Liver (tissue), 8 donors: ENCODE measurements at regions not wholly inside any gene's neighbourhood (a gene's known extent, or its start where the extent isn't known, plus 50 kb on each side); places are given as distances from the start of the nearest gene placed in this dataset.

Experiments used
- DNase-seq: peaks from one replicate; pipeline ENCODE4 v3.0.0-alpha.2; 2017; ENCODE audit warnings: low spot score
- H3K27ac ChIP-seq, 2 donors: one replicate each; pipeline ENCODE4 v1.7.0; 2013; ENCODE audit warnings: inconsistent platforms in 2 of 2, low read length in 2 of 2, control low read depth in 1 of 2, low read depth in 1 of 2, mild to moderate bottlenecking in 1 of 2
- H3K27me3 ChIP-seq, 4 donors: one replicate each; pipeline versions ENCODE4 v1.6.1 to v1.7.0; 2013; ENCODE audit warnings: low read length in 3 of 4, inconsistent platforms in 1 of 4, mild to moderate bottlenecking in 1 of 4, moderate library complexity in 1 of 4; ENCODE audit not compliant: control insufficient read depth in 4 of 4, insufficient read depth in 4 of 4
- H3K36me3 ChIP-seq, 4 donors: one replicate each; pipeline versions ENCODE4 v1.6.1 to v1.7.0; 2013; ENCODE audit warnings: low read length in 3 of 4, mild to moderate bottlenecking in 3 of 4, low read depth in 1 of 4, moderate library complexity in 1 of 4; ENCODE audit not compliant: control insufficient read depth in 4 of 4, insufficient read depth in 3 of 4
- H3K4me1 ChIP-seq, 4 donors: one replicate each; pipeline versions ENCODE4 v1.6.1 to v1.7.0; 2013; ENCODE audit warnings: low read length in 3 of 4, mild to moderate bottlenecking in 3 of 4, moderate library complexity in 1 of 4; ENCODE audit not compliant: control insufficient read depth in 4 of 4, insufficient read depth in 4 of 4
- H3K4me3 ChIP-seq, 3 donors: one replicate each; pipeline versions ENCODE4 v1.6.1 to v1.7.0; 2013; ENCODE audit warnings: low read length in 3 of 3, control low read depth in 1 of 3, low read depth in 1 of 3, mild to moderate bottlenecking in 1 of 3
- H3K9ac ChIP-seq, 2 donors: one replicate each; pipeline ENCODE4 v1.7.0; 2013; ENCODE audit warnings: low read length in 2 of 2, mild to moderate bottlenecking in 2 of 2, moderate library complexity in 2 of 2, control low read depth in 1 of 2, low read depth in 1 of 2
- H3K9me3 ChIP-seq, 4 donors: one replicate each; pipeline versions ENCODE4 v1.6.1 to v1.7.0; 2013; ENCODE audit warnings: low read length in 3 of 4; ENCODE audit not compliant: control insufficient read depth in 4 of 4
- CTCF ChIP-seq: fragments of 150-350 bp; IDR thresholded peaks from 2 replicates; pipeline ENCODE4 v1.5.1; 2017; ENCODE audit warnings: improper control_type of control experiment, low read depth, low read length; ENCODE audit not compliant: missing input control
- EGR1 ChIP-seq, 2 donors: IDR thresholded peaks; 2 replicates each; pipeline ENCODE4 v1.6.1; 2016 to 2018; ENCODE audit warnings: antibody characterized with exemption in 2 of 2, low read depth in 2 of 2
- FOXA1 ChIP-seq: IDR thresholded peaks from 2 replicates; pipeline ENCODE4 v1.6.1; 2016; ENCODE audit warnings: antibody characterized with exemption
- FOXA2 ChIP-seq: IDR thresholded peaks from 2 replicates; pipeline ENCODE4 v1.6.1; 2016; ENCODE audit warnings: antibody characterized with exemption
- HNF4A ChIP-seq, 2 donors: conservative IDR thresholded peaks; 2 replicates each; pipeline ENCODE4 v1.6.1; 2016; ENCODE audit warnings: antibody characterized with exemption in 2 of 2, mild to moderate bottlenecking in 2 of 2
- RAD21 ChIP-seq, 2 donors: IDR thresholded peaks; 2 replicates each; pipeline ENCODE4 v1.6.1; 2016; ENCODE audit warnings: antibody characterized with exemption in 2 of 2, mild to moderate bottlenecking in 2 of 2
- RXRA ChIP-seq, 2 donors: IDR thresholded peaks; 2 replicates each; pipeline ENCODE4 v1.6.1; 2017 to 2018; ENCODE audit warnings: antibody characterized with exemption in 2 of 2, mild to moderate bottlenecking in 1 of 2
- YY1 ChIP-seq: IDR thresholded peaks from 2 replicates; pipeline ENCODE4 v1.6.1; 2016; ENCODE audit warnings: antibody characterized with exemption, mild to moderate bottlenecking
- ZBTB33 ChIP-seq: IDR thresholded peaks from 2 replicates; pipeline ENCODE4 v1.6.1; 2016; ENCODE audit warnings: antibody characterized with exemption
- WGBS: extraction: QIAGEN DNeasy Blood & Tissue Kit; methylation state at CpG from one replicate; pipeline ENCODE4 v1.1.7; 2013; 5-methylcytosine and 5-hydroxymethylcytosine counted together
- donor health status: healthy.
- donor health status: healthy.
- donor health status: healthy.
- donor health status: healthy.
- donor health status: healthy.

DNA sequence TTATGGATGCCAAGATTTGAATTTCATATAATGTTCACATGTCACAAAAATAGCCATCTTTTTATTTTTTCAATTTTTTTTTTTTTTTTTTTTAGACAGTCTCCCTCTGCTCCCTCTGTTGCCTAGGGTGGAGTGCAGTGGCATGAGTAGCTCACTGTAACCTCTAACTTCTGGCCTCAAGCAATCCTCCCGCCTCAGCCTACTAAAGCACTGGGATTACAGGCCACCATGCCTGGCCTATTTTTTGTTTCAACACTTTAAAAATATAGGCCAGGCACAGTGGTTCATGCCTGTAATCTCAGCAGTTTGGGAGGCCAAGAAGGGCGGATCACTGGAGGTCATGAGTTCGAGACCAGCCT lies 246.3 kb downstream of the SKIDA1 start:
- H3K4me3 ChIP-seq: no peak overlapping the region
- WGBS: 94% methylated on average over 3 of the region's 3 CpGs

DNA sequence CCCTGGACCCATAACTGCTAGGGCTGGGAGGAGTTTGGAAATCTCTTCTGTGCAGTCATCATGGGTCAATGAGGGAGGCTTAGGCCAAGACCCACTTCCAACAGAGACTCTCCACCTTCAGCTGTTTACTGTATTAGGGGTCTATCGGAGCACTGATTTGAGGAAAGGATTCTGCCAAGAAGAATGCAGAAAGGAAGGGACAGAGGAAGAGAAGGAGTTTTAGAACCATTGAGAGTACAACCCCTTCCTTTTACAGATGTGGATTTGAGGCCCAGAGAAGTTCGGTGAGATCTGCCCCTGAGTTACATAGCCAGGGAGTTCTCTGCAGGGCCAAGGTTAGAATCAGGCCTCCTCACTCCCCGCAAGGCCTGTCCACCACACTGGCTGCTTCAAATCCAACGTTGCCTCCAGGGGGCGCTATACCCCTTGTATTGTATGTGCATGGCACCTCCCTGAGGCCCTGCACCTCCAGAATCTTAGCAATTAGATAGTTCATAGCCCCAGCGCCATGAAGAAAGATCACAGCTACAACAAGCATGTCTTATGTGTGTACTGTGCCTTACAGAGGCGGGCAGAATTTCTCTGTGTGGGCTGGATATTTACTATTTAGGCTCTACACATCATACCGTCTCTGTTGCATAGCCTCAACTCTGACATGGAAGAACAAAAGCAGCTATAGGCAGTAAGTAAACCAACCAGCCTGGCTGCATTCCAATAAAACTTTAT lies 246.8 kb downstream of the SKIDA1 start:
- H3K9me3 ChIP-seq: no peaks in the 10 kb centered on the region
- H3K4me3 ChIP-seq: no peak overlapping the region
- peak; percentile 64 for TF ChIP-seq CTCF
- TF ChIP-seq EGR1 (IDR thresholded peaks at IDR 0.05; ENCODE audit: low read depth in 2 of 2): no peak
- peak; percentile 93 to 98 for TF ChIP-seq RAD21 (IDR thresholded peaks at IDR 0.05)
- no peak for TF ChIP-seq FOXA1
- TF ChIP-seq HNF4A (conservative IDR thresholded peaks at IDR 0.05): no peak
- no peak for TF ChIP-seq ZBTB33
- no peaks in the 10 kb centered on the region for H3K4me1 ChIP-seq
- no peaks in the 10 kb centered on the region for H3K36me3 ChIP-seq
- WGBS: 42% methylated on average over 8 of the region's 8 CpGs
- no peak overlapping the region for H3K9ac ChIP-seq
- H3K27me3 ChIP-seq: no peaks in the 10 kb centered on the region
- no peak overlapping the region for H3K27ac ChIP-seq
- DNase-seq: peak; percentile 88

More for the DNA sequence above, 246.3 kb downstream of the SKIDA1 start:
- Histone ChIP-seq H3K27me3 (no peaks in the 10 kb centered on the region), H3K36me3 (no peaks in the 10 kb centered on the region), H3K27ac (no peak overlapping the region), H3K9me3 (no peaks in the 10 kb centered on the region), H3K9ac (no peak overlapping the region), H3K4me1 (no peaks in the 10 kb centered on the region)
- no peak for DNase-seq
- TF ChIP-seq ZBTB33: no peak

DNA sequence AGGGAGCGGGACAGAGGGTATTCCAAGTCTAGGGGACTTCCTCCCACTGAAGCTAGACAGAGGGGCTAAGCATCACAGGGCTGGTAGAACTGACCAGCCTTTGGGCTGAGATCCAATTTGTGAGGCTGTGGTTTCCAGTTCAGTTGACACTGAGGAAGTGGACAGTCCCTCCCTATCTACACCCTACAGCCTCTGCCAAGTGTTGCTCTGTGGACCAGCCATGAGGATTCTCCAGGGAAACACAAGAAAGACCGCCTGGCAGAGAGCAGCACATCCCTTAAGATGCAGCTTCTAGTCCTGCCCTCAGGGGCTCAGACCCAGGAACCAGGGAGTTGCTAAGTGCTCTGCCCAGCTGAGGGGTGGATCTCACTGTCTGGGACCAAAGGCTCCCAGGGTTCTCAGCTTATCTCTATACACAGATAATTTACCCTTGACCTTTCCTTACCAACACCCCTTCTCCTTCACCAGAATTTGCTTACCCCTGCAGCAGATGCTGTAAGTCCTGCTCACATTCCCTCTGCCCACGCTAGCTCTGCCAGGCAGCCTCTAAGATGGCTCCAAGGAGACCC lies 252.0 kb downstream of the SKIDA1 start:
- Histone ChIP-seq H3K27me3 (no peaks in the 10 kb centered on the region), H3K9me3 (no peaks in the 10 kb centered on the region), H3K36me3 (no peaks in the 10 kb centered on the region), H3K4me3 (no peak overlapping the region), H3K27ac (no peak overlapping the region), H3K9ac (no peak overlapping the region), H3K4me1 (no peaks in the 10 kb centered on the region)
- TF ChIP-seq RXRA (IDR thresholded peaks at IDR 0.05): no peak
- TF ChIP-seq YY1: no peak
- TF ChIP-seq CTCF: no peak
- no peak for TF ChIP-seq FOXA2
- DNase-seq: no peak
- WGBS: 91% methylated on average over 3 of the region's 3 CpGs
